A673 (cell line): ENCODE measurements at regions not wholly inside any gene's neighbourhood (a gene's known extent, or its start where the extent isn't known, plus 50 kb on each side); places are given as distances from the start of the nearest gene placed in this dataset.

ENCODE experiments used
- BruUV-seq: library from RNA; stranded (reverse); fragments of 400-500 nt; replicated peaks from 2 replicates; lab custom pipeline; 2021; lab: Mats Ljungman, UMichigan
- CTCF ChIA-PET: fragments of 300-600 bp; sonication (Branson Sonifier 250); formaldehyde crosslinking; loops from one replicate; lab custom pipeline; 2022; ENCODE audit warnings: antibody characterized with exemption; lab: Charles Lee
- POLR2A ChIA-PET: fragments of 300-600 bp; sonication (Branson Sonifier 250); formaldehyde crosslinking; loops from one replicate; lab custom pipeline; 2022; ENCODE audit warnings: antibody characterized with exemption; ENCODE audit not compliant: low non-redundant PET; lab: Charles Lee
- DNase-seq: peaks from one replicate; pipeline ENCODE4 v3.0.0-alpha.2; 2015; ENCODE audit warnings: low spot score
- H3K27ac ChIP-seq: fragments of 200-600 bp; sonication (generic); 2 replicates; pipeline ENCODE4 v1.5.1; 2016; ENCODE audit warnings: mixed run types, low read depth, mild to moderate bottlenecking, mixed read lengths, antibody characterized with exemption, low read length; ENCODE audit not compliant: poor library complexity, severe bottlenecking
- H3K27me3 ChIP-seq: fragments of 200-600 bp; sonication (generic); replicated peaks from 2 replicates; pipeline ENCODE4 v1.6.1; 2017; ENCODE audit warnings: mixed run types, low read depth, mild to moderate bottlenecking, mixed read lengths, antibody characterized with exemption, low read length; ENCODE audit not compliant: insufficient read depth, poor library complexity
- H3K36me3 ChIP-seq: fragments of 200-600 bp; sonication (generic); 2 replicates; pipeline ENCODE4 v1.6.1; 2016; ENCODE audit warnings: mixed run types, mild to moderate bottlenecking, mixed read lengths, antibody characterized with exemption, low read length; ENCODE audit not compliant: insufficient read depth, poor library complexity, severe bottlenecking
- H3K4me1 ChIP-seq: fragments of 200-600 bp; sonication (generic); 2 replicates; pipeline ENCODE4 v1.6.1; 2017; ENCODE audit warnings: mixed run types, mild to moderate bottlenecking, mixed read lengths, antibody characterized with exemption, low read length; ENCODE audit not compliant: insufficient read depth, poor library complexity, severe bottlenecking
- H3K4me3 ChIP-seq: fragments of 200-600 bp; sonication (generic); 2 replicates; pipeline ENCODE4 v1.5.1; 2016; ENCODE audit warnings: low read depth, mixed run types, mild to moderate bottlenecking, mixed read lengths, low read length; ENCODE audit not compliant: poor library complexity, severe bottlenecking
- H3K9me3 ChIP-seq: fragments of 200-600 bp; sonication (generic); 2 replicates; pipeline ENCODE4 v1.6.1; 2016; ENCODE audit warnings: mixed run types, low read depth, mild to moderate bottlenecking, mixed read lengths, antibody characterized with exemption, low read length; ENCODE audit not compliant: poor library complexity, severe bottlenecking
- CTCF ChIP-seq: fragments of 300-800, 200-600 bp; sonication (generic); conservative IDR thresholded peaks from 2 replicates; pipeline ENCODE4 v1.5.1; 2017; ENCODE audit warnings: low read depth, mild to moderate bottlenecking, antibody characterized with exemption, low read length, moderate library complexity, mixed read lengths
- EZH2 ChIP-seq: fragments of 200-600 bp; sonication (generic); IDR thresholded peaks from 2 replicates; pipeline ENCODE4 v1.6.1; 2017; ENCODE audit warnings: borderline replicate concordance, low read depth, mild to moderate bottlenecking, mixed read lengths, antibody characterized with exemption, low read length; ENCODE audit not compliant: poor library complexity, severe bottlenecking
- intact Hi-C: fragments of 100-400 bp; cut with micrococcal nuclease; formaldehyde crosslinking; loops from one replicate; pipeline ENCODE4 v1.10.0; 2022; ENCODE audit not compliant: unreplicated experiment

- no peak for DNase-seq
- Histone ChIP-seq H3K4me3 (no peak overlapping the region), H3K27me3 (peaks cover 7% of the 10 kb centered on the region), H3K36me3 (no peaks in the 10 kb centered on the region), H3K9me3 (no peaks in the 10 kb centered on the region), H3K27ac (no peak overlapping the region), H3K4me1 (no peaks in the 10 kb centered on the region)
- TF ChIP-seq EZH2, result no peak
- no peak for TF ChIP-seq CTCF
- ChIA-PET POLR2A (no interaction called here), CTCF (no interaction called here)
- intact Hi-C loops, result no loop called here
- no TSS peak for BruUV-seq
Observed at GRCh38 chr10:118817328-118818068, 62.7 kb upstream of the CACUL1 start.

GRCh38 chr10:118818621-118819221 lies 64.0 kb upstream of the CACUL1 start:
- H3K27me3 ChIP-seq, result peaks cover 4% of the 10 kb centered on the region
- POLR2A ChIA-PET, result interaction anchor here (0.6 kb wide), 1 partner anchor 1622 kb away, joined by 3 read pairs; no protein-coding TSS in a partner anchor

More at GRCh38 chr10:118818621-118819221, 64.0 kb upstream of the CACUL1 start:
- Histone ChIP-seq H3K36me3 (no peaks in the 10 kb centered on the region), H3K4me3 (no peak overlapping the region), H3K27ac (no peak overlapping the region), H3K9me3 (no peaks in the 10 kb centered on the region), H3K4me1 (no peaks in the 10 kb centered on the region)
- no peak for TF ChIP-seq EZH2
- no peak for TF ChIP-seq CTCF
- BruUV-seq, result no TSS peak
- intact Hi-C loops, result no loop called here
- DNase-seq, result no peak
- CTCF ChIA-PET, result no interaction called here
